ENCODE measurements at regions not wholly inside any gene's neighbourhood (a gene's known extent, or its start where the extent isn't known, plus 50 kb on each side); places are given as distances from the start of the nearest gene placed in this dataset.

DNA sequence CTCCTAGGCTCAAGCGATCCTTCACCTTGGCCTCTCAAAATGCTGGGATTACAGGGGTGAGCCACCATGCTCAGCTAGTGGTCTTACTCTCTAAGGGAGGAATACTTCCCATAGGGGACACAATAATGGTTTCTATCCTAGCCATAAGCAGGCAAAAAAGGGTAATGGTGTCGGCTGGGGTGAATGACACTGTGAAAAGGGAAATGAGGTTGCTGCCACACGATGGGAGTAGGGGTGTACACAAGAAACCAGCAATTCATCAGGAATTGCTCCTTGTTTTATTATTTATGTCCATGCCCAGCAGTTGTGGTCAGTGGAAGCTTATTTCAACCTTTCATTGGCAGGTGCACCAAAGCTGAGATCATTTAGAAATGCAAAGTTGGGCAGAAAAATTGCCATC is 70.3 kb upstream of the ZFR start:
- no peaks in the 10 kb centered on the region for H3K4me1 ChIP-seq
- H3K36me3 ChIP-seq (ENCODE audit: insufficient read depth in 1 of 2, low read depth in 1 of 2): no peaks in the 10 kb centered on the region
- 60 to 65% (median 63%) methylated on average over 3 of the region's 3 CpGs for WGBS, 3 donors
- no peak for DNase-seq
- no peak overlapping the region for H3K27ac ChIP-seq
- TF ChIP-seq, protein P1, sequence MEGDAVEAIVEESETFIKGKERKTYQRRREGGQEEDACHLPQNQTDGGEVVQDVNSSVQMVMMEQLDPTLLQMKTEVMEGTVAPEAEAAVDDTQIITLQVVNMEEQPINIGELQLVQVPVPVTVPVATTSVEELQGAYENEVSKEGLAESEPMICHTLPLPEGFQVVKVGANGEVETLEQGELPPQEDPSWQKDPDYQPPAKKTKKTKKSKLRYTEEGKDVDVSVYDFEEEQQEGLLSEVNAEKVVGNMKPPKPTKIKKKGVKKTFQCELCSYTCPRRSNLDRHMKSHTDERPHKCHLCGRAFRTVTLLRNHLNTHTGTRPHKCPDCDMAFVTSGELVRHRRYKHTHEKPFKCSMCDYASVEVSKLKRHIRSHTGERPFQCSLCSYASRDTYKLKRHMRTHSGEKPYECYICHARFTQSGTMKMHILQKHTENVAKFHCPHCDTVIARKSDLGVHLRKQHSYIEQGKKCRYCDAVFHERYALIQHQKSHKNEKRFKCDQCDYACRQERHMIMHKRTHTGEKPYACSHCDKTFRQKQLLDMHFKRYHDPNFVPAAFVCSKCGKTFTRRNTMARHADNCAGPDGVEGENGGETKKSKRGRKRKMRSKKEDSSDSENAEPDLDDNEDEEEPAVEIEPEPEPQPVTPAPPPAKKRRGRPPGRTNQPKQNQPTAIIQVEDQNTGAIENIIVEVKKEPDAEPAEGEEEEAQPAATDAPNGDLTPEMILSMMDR (IDR thresholded peaks at IDR 0.05): no peak
- no peaks in the 10 kb centered on the region for H3K27me3 ChIP-seq (ENCODE audit: insufficient read depth in 3 of 3, low read length in 2 of 3)
- intact Hi-C loops (cut with DNase I): no loop called here
- H3K4me3 ChIP-seq: no peak overlapping the region
- no peak for ATAC-seq
- H3K9me3 ChIP-seq: no peaks in the 10 kb centered on the region

DNA sequence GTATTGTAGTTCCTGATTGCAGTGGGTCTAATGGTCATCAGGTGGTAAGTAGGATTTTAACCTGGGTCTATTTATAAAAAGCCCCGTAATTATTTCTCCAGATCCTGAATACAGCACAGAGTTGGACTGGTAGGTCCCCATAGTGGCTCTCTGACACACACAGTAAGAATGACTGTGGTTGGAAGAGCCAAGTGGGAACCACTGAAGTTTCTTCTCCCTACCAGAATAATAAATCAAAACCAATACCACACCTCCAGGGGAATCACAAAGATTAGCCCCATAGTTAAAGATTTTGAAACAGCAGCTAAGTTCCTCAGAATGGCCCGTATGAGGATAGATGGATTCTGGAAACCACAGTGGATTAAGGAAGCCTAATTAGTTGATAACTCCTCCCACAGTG is 68.4 kb upstream of the ZFR start:
- 88 to 92% (median 91%) methylated on average over 2 of the region's 2 CpGs for WGBS, 3 donors
- no peaks in the 10 kb centered on the region for H3K27me3 ChIP-seq (ENCODE audit: insufficient read depth in 3 of 3, low read length in 2 of 3)
- intact Hi-C loops (cut with DNase I): no loop called here
- no peak for DNase-seq
- no peak for ATAC-seq
- H3K27ac ChIP-seq: no peak overlapping the region
- TF ChIP-seq, protein P1 (IDR thresholded peaks at IDR 0.05): no peak
- no peaks in the 10 kb centered on the region for H3K4me1 ChIP-seq
- H3K36me3 ChIP-seq (ENCODE audit: insufficient read depth in 1 of 2, low read depth in 1 of 2): no peaks in the 10 kb centered on the region
- no peaks in the 10 kb centered on the region for H3K9me3 ChIP-seq
- H3K4me3 ChIP-seq: no peak overlapping the region

DNA sequence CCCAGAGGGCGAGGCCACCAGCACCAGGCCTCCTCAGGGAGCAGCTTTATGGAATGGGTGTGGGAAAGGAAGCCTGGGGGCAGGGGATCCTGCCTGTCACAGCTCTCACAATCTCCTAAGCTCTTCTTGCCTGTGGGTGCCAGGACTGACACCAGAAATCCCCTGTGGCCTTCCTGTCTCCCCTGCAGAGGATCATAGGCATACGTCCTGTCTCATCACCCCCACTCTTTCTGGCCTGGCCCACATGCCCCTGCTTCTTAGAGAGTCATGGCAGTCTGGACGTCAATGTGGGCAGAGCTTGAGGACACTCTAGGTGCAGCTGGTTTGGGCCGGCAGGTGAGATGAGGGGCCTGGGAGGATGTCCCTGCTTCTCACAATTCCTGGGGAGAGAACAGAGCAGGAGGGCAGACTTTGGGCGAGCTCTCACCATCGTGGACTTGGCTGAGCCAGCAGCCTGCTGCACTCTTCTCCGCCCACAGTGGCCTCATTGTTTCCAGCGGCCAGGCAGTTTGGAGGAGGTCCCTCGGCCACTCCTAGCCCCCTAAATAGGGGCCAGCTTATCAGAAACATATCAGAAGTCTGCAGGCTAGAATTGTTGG is 67.3 kb upstream of the ZFR start:
- intact Hi-C loops (cut with DNase I): no loop called here
- TF ChIP-seq, protein P1 (IDR thresholded peaks at IDR 0.05): no peak
- Histone ChIP-seq H3K9me3 (no peaks in the 10 kb centered on the region), H3K4me1 (no peaks in the 10 kb centered on the region), H3K27ac (no peak overlapping the region), H3K27me3 (ENCODE audit: insufficient read depth in 3 of 3, low read length in 2 of 3) (peaks cover 0 to 9% (median 0%) of the 10 kb centered on the region in 3 donors), H3K36me3 (ENCODE audit: insufficient read depth in 1 of 2, low read depth in 1 of 2) (no peaks in the 10 kb centered on the region), H3K4me3 (no peak overlapping the region)
- ATAC-seq (no peak), DNase-seq (no peak)
- WGBS, 3 donors: 59 to 65% (median 60%) methylated on average over 9 of the region's 9 CpGs

DNA sequence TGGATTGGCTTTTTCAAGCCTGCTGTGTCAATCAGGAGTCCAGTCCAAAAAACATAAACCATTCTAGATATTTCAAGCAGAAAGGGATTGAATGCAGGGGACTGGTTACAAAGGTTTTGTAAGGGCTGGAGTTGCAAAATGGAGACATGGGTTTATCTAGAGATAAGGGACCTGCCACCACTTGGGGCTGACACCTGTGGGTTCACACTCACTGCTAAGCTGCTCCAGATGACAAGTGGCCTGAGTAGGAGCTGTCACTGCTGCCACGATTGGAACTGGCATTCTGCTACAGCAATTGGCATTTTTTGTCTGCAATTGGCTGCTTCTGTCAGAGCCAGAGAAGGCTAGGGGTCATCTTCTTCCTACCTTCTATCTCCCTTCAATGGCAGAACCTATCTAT is 66.3 kb upstream of the ZFR start:
- intact Hi-C loops (cut with DNase I): no loop called here
- H3K27me3 ChIP-seq (ENCODE audit: insufficient read depth in 3 of 3, low read length in 2 of 3): peaks cover 0 to 11% (median 0%) of the 10 kb centered on the region in 3 donors
- WGBS, 3 donors: 0 to 6% (median 0%) methylated on average over 1 of the region's 1 CpG
- H3K4me3 ChIP-seq: no peak overlapping the region
- H3K36me3 ChIP-seq (ENCODE audit: insufficient read depth in 1 of 2, low read depth in 1 of 2): no peaks in the 10 kb centered on the region
- TF ChIP-seq, protein P1 (IDR thresholded peaks at IDR 0.05): no peak
- H3K4me1 ChIP-seq: no peaks in the 10 kb centered on the region
- DNase-seq (no peak), ATAC-seq (no peak)
- H3K9me3 ChIP-seq: no peaks in the 10 kb centered on the region
- H3K27ac ChIP-seq: no peak overlapping the region
